ENCODE measurements at regions not wholly inside any gene's neighbourhood (a gene's known extent, or its start where the extent isn't known, plus 50 kb on each side); places are given as distances from the start of the nearest gene placed in this dataset.
A peak's percentile ranks its signal among the peaks of the same experiment; 100 is the strongest.

DNA sequence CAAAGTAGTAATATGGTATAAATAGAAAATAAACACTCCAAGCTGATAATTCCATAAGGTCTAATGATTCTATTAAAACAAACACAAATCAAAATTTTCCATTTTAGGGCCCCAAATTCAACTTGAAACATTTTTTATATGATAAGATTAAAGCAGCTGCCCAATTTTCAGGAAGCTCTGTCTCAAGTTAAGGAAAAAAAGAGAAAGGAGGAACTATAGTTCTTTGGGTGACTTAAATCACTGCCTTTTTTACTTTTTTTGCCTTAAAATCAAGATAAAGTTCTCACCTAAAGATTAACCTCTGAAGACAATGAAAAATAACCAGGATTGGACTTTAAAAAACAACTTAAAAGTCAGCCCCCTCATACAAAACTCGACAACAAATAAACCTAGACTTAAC lies 76.0 kb upstream of the IFNE start:
- no peak for DNase-seq (ENCODE audit: extremely low read depth, insufficient read length)
- Histone ChIP-seq H3K27me3 (replicated peaks; ENCODE audit: control insufficient read depth, insufficient read depth, low read length) (no peaks in the 10 kb centered on the region), H3K4me3 (replicated peaks; ENCODE audit: low read depth, low read length) (no peak overlapping the region), H3K36me3 (ENCODE audit: control insufficient read depth, insufficient read depth, low read length) (no peaks in the 10 kb centered on the region)
- TF ChIP-seq, protein P1, sequence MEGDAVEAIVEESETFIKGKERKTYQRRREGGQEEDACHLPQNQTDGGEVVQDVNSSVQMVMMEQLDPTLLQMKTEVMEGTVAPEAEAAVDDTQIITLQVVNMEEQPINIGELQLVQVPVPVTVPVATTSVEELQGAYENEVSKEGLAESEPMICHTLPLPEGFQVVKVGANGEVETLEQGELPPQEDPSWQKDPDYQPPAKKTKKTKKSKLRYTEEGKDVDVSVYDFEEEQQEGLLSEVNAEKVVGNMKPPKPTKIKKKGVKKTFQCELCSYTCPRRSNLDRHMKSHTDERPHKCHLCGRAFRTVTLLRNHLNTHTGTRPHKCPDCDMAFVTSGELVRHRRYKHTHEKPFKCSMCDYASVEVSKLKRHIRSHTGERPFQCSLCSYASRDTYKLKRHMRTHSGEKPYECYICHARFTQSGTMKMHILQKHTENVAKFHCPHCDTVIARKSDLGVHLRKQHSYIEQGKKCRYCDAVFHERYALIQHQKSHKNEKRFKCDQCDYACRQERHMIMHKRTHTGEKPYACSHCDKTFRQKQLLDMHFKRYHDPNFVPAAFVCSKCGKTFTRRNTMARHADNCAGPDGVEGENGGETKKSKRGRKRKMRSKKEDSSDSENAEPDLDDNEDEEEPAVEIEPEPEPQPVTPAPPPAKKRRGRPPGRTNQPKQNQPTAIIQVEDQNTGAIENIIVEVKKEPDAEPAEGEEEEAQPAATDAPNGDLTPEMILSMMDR (IDR thresholded peaks at IDR 0.05; ENCODE audit: insufficient read depth, low read length, poor library complexity, severe bottlenecking) = no peak

DNA sequence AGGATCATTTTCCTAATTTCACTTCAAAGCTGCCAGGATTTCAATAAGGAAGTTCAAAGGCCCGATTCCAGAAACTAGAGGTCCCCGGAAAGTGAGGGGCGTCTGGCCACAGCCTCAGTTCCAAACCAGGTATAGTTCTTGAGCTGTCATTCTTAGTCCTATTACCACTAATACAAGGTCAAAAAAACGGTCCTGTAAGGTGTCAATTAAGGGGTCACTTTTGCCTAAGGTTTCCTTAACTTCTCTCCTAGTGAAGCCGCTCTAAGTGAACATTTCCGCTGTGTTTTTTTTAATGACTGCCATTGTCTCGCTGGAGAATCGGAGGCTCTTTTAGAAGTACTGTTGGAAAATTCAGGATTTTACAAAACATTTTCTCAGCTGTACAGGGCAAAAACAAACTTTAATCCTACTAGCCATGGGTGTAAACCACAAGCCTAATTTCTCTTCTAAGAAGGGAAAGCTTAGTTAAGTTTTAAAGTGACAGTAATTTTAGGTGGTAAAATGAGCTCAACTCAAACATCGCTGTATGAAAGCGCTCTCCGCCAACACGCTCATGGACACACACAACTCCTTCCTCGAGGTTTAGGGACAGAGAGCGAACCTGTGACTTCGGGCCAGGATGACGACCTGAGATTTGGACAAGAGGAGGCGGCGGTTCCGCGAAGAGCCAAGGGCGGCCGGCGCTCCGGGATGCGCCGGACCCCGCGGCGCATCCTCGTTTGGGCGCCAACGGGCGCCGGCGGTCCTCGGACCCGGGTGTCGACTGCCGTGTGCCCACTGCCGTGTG lies 76.7 kb upstream of the IFNE start:
- H3K4me3 ChIP-seq (replicated peaks; ENCODE audit: low read depth, low read length) = no peak overlapping the region
- TF ChIP-seq, protein P1 (IDR thresholded peaks at IDR 0.05; ENCODE audit: insufficient read depth, low read length, poor library complexity, severe bottlenecking) = no peak
- H3K27me3 ChIP-seq (replicated peaks; ENCODE audit: control insufficient read depth, insufficient read depth, low read length) = no peaks in the 10 kb centered on the region
- H3K36me3 ChIP-seq (ENCODE audit: control insufficient read depth, insufficient read depth, low read length) = no peaks in the 10 kb centered on the region
- DNase-seq (ENCODE audit: extremely low read depth, insufficient read length) = no peak

DNA sequence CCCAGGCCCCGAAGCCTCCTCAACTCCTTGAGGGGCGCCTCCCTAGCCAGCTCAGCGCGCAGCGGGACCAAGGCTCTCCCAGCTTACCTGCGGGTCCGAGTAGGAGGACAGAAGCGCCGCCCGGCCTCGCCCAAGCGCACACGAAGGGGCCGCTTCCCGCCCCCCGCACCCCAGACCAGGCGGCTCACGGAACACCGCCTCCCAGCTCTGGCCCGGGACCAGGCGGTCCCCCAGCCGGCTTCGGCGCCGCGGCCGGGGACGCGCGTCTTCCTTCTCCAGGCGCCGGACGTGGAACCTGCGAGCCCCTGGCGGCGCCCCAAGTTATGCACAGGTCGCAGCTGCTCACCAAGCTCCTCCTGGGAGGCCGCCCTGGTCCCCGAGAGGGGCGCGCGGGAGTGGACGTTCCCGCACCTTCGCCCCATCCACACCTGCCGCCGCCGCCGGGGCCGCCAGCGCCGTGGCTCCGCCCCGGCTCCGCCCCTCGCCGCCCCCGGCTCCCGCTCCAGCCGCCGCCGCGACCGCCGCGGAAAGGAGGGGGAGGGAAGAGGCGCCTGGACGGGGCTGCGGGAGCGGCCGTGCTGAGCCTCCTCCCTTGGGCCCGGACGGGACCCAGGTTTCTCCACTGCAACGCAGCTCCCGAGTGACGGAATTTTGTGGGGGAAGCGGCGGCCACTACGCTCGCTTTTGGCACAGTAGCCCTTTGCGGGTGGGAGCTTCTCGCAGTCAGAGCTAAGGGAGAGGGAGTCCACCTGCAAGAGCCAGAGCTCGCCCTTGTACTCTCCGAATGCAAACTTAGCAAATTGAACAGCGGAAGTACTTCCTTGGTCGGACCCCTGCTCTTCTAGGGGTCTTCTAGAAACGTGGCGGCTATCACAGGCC lies 77.5 kb upstream of the IFNE start:
- H3K4me3 ChIP-seq (replicated peaks; ENCODE audit: low read depth, low read length) = no peak overlapping the region
- H3K27me3 ChIP-seq (replicated peaks; ENCODE audit: control insufficient read depth, insufficient read depth, low read length) = no peaks in the 10 kb centered on the region
- H3K36me3 ChIP-seq (ENCODE audit: control insufficient read depth, insufficient read depth, low read length) = no peaks in the 10 kb centered on the region
- TF ChIP-seq, protein P1 (IDR thresholded peaks at IDR 0.05; ENCODE audit: insufficient read depth, low read length, poor library complexity, severe bottlenecking) = no peak
- DNase-seq (ENCODE audit: extremely low read depth, insufficient read length) = peak; percentile 25

DNA sequence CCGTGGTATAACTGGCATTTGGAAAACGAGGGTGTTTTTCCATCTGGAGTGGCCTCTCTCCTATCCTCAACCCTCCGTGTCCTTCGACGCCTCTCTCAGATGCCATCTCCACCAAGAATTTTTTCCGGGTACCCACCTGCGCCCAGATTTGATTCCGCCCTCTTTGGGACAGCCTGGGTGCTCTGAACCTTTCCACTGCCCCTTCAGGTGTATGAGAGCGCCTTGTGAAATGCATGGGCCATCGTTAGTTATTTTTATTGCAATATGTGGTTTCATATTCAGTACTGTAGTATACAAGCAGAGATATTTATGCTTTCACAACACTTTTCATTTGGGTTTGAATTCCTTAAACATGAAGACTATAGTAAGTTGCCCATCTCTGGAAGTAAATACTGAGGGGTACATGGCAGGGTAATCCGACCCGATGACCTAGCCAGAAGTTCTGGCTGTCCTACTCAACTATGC lies 78.2 kb upstream of the IFNE start:
- no peak for DNase-seq (ENCODE audit: extremely low read depth, insufficient read length)
- H3K36me3 ChIP-seq (ENCODE audit: control insufficient read depth, insufficient read depth, low read length) = no peaks in the 10 kb centered on the region
- TF ChIP-seq, protein P1 (IDR thresholded peaks at IDR 0.05; ENCODE audit: insufficient read depth, low read length, poor library complexity, severe bottlenecking) = no peak
- no peaks in the 10 kb centered on the region for H3K27me3 ChIP-seq (replicated peaks; ENCODE audit: control insufficient read depth, insufficient read depth, low read length)
- no peak overlapping the region for H3K4me3 ChIP-seq (replicated peaks; ENCODE audit: low read depth, low read length)

DNA sequence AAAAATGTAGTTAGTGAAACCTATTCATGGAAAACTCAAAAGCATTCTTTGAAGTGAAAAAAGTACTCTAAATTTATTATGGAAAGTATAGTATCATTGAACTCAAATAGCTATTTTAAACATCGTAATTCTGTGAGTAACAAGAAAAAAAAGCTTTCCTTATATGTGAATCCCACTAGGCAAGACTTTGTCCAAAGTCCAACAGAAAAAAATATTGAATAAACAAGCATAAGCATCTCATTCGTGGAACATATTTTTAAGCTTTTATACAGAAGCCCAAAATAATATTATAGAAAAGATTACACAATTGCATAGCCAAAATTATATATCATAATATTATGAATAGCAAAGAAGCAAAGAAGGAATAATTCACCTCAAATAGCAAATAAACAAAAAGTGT lies 79.4 kb upstream of the IFNE start:
- no peak overlapping the region for H3K4me3 ChIP-seq (replicated peaks; ENCODE audit: low read depth, low read length)
- H3K27me3 ChIP-seq (replicated peaks; ENCODE audit: control insufficient read depth, insufficient read depth, low read length) = no peaks in the 10 kb centered on the region
- TF ChIP-seq, protein P1 (IDR thresholded peaks at IDR 0.05; ENCODE audit: insufficient read depth, low read length, poor library complexity, severe bottlenecking) = no peak
- DNase-seq (ENCODE audit: extremely low read depth, insufficient read length) = no peak
- H3K36me3 ChIP-seq (ENCODE audit: control insufficient read depth, insufficient read depth, low read length) = no peaks in the 10 kb centered on the region

All from GM06990 (cell line).